ENCODE measurements at regions not wholly inside any gene's neighbourhood (a gene's known extent, or its start where the extent isn't known, plus 50 kb on each side); places are given as distances from the start of the nearest gene placed in this dataset.

- Histone ChIP-seq H3K27ac (ENCODE audit: low read depth in 1 of 2, low read length in 2 of 2) (no peak overlapping the region), H3K4me3 (ENCODE audit: low read length) (no peak overlapping the region), H3K4me1 (ENCODE audit: insufficient read depth, low read length) (peaks cover 31% of the 10 kb centered on the region), H3K36me3 (ENCODE audit: insufficient read depth, low read length) (no peaks in the 10 kb centered on the region), H3K27me3 (ENCODE audit: control insufficient read depth in 1 of 2, insufficient read depth in 2 of 2, low read length in 2 of 2) (no peaks in the 10 kb centered on the region), H3K9me3 (ENCODE audit: control insufficient read depth in 1 of 2, insufficient read depth in 1 of 2, low read length in 2 of 2) (no peaks in the 10 kb centered on the region)
- no peak overlapping the region for H3K27ac Mint-ChIP-seq
- no peak overlapping the region for H3K4me3 Mint-ChIP-seq
- no peaks in the 10 kb centered on the region for H3K36me3 Mint-ChIP-seq (ENCODE audit: low read depth)
- no peak for DNase-seq
- H3K4me1 Mint-ChIP-seq (ENCODE audit: low read depth): peaks cover 68% of the 10 kb centered on the region
- TF ChIP-seq, protein P1, sequence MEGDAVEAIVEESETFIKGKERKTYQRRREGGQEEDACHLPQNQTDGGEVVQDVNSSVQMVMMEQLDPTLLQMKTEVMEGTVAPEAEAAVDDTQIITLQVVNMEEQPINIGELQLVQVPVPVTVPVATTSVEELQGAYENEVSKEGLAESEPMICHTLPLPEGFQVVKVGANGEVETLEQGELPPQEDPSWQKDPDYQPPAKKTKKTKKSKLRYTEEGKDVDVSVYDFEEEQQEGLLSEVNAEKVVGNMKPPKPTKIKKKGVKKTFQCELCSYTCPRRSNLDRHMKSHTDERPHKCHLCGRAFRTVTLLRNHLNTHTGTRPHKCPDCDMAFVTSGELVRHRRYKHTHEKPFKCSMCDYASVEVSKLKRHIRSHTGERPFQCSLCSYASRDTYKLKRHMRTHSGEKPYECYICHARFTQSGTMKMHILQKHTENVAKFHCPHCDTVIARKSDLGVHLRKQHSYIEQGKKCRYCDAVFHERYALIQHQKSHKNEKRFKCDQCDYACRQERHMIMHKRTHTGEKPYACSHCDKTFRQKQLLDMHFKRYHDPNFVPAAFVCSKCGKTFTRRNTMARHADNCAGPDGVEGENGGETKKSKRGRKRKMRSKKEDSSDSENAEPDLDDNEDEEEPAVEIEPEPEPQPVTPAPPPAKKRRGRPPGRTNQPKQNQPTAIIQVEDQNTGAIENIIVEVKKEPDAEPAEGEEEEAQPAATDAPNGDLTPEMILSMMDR (IDR thresholded peaks at IDR 0.05): no peak
- intact Hi-C loops (cut with DNase I, micrococcal nuclease): no loop called here
- peaks cover 6% of the 10 kb centered on the region for H3K9me3 Mint-ChIP-seq
- ChIA-PET CTCF (interaction anchor here (1.2 kb wide), 1 partner anchor 13 kb away, joined by 4 read pairs; no protein-coding TSS in a partner anchor), POLR2A (no interaction called here)
- no peak for ATAC-seq (ENCODE audit: poor library complexity)
- H3K27me3 Mint-ChIP-seq: no peaks in the 10 kb centered on the region
These were observed 316.2 kb upstream of the CD180 start for GRCh38 chr5:67512758-67513157.

- intact Hi-C loops (cut with DNase I, micrococcal nuclease): no loop called here
- H3K4me1 ChIP-seq (ENCODE audit: insufficient read depth, low read length): peaks cover 31% of the 10 kb centered on the region
- H3K9me3 ChIP-seq (ENCODE audit: control insufficient read depth in 1 of 2, insufficient read depth in 1 of 2, low read length in 2 of 2): no peaks in the 10 kb centered on the region
- H3K27me3 ChIP-seq (ENCODE audit: control insufficient read depth in 1 of 2, insufficient read depth in 2 of 2, low read length in 2 of 2): no peaks in the 10 kb centered on the region
- no peak overlapping the region for H3K27ac ChIP-seq (ENCODE audit: low read depth in 1 of 2, low read length in 2 of 2)
- ChIA-PET CTCF (interaction anchor here (1.2 kb wide), 1 partner anchor 14 kb away, joined by 4 read pairs; no protein-coding TSS in a partner anchor), POLR2A (no interaction called here)
- Mint-ChIP-seq H3K36me3 (ENCODE audit: low read depth) (no peaks in the 10 kb centered on the region), H3K27me3 (no peaks in the 10 kb centered on the region), H3K27ac (peak overlapping the region; percentile 66), H3K4me3 (no peak overlapping the region), H3K4me1 (ENCODE audit: low read depth) (peaks cover 64% of the 10 kb centered on the region), H3K9me3 (peaks cover 6% of the 10 kb centered on the region)
- TF ChIP-seq, protein P1 (IDR thresholded peaks at IDR 0.05): no peak
- no peak for DNase-seq
- H3K36me3 ChIP-seq (ENCODE audit: insufficient read depth, low read length): no peaks in the 10 kb centered on the region
- H3K4me3 ChIP-seq (ENCODE audit: low read length): no peak overlapping the region
- ATAC-seq (ENCODE audit: poor library complexity): no peak
These were observed 315.3 kb upstream of the CD180 start for GRCh38 chr5:67511911-67512310.

DNA sequence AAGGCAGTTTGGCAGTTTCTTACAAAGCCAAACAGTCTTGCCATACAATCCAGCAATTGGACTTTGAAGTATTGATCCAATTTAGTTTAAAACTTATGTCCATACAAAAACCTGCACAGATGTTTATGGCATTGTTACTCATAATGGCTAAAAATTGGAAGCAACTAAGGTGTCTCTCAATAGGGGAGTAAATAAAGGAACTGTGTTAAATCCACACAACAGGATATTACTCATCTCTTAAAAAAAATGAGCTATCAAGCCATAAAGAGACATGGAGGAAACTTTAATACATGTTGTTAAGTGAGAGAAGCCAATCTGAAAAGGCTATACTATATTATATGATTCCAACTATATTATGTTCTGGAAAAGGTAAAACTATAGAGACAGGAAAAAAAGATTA, 313.6 kb upstream of the CD180 start:
- intact Hi-C loops (cut with DNase I, micrococcal nuclease): no loop called here
- H3K4me3 ChIP-seq (ENCODE audit: low read length): no peak overlapping the region
- ATAC-seq (ENCODE audit: poor library complexity) (no peak), DNase-seq (peak in 1 of 14 experiments; percentile 37)
- Mint-ChIP-seq H3K9me3 (peaks cover 6% of the 10 kb centered on the region), H3K27me3 (no peaks in the 10 kb centered on the region), H3K4me1 (ENCODE audit: low read depth) (peaks cover 53% of the 10 kb centered on the region), H3K4me3 (no peak overlapping the region), H3K27ac (no peak overlapping the region), H3K36me3 (ENCODE audit: low read depth) (no peaks in the 10 kb centered on the region)
- TF ChIP-seq, protein P1 (IDR thresholded peaks at IDR 0.05): no peak
- POLR2A ChIA-PET: no interaction called here
- CTCF ChIA-PET: no interaction called here
- peaks cover 19% of the 10 kb centered on the region for H3K4me1 ChIP-seq (ENCODE audit: insufficient read depth, low read length)
- no peaks in the 10 kb centered on the region for H3K27me3 ChIP-seq (ENCODE audit: control insufficient read depth in 1 of 2, insufficient read depth in 2 of 2, low read length in 2 of 2)
- H3K36me3 ChIP-seq (ENCODE audit: insufficient read depth, low read length): no peaks in the 10 kb centered on the region
- H3K27ac ChIP-seq (ENCODE audit: low read depth in 1 of 2, low read length in 2 of 2): no peak overlapping the region
- H3K9me3 ChIP-seq (ENCODE audit: control insufficient read depth in 1 of 2, insufficient read depth in 1 of 2, low read length in 2 of 2): no peaks in the 10 kb centered on the region

Measured in CD4-positive, alpha-beta T cell (primary cell).